NB4 (cell line): ENCODE measurements at regions not wholly inside any gene's neighbourhood (a gene's known extent, or its start where the extent isn't known, plus 50 kb on each side); places are given as distances from the start of the nearest gene placed in this dataset.

Source experiments
- CTCF ChIP-seq: IDR thresholded peaks from one replicate; pipeline ENCODE4 v1.5.1; 2012; ENCODE audit warnings: low read depth, low read length
- MAX ChIP-seq: IDR thresholded peaks from 2 replicates; pipeline ENCODE4 v1.6.1; 2011; ENCODE audit warnings: low read depth, low read length
- MYC ChIP-seq: IDR thresholded peaks from 2 replicates; pipeline ENCODE4 v1.6.1; 2011; ENCODE audit warnings: low read depth, low read length
- POLR2A ChIP-seq: IDR thresholded peaks from 2 replicates; pipeline ENCODE4 v1.6.1; 2011; ENCODE audit warnings: mild to moderate bottlenecking; ENCODE audit not compliant: insufficient read length; ENCODE audit errors: extremely low read depth

GRCh38 chr7:41808541-41808940 is 105.7 kb upstream of the INHBA start:
- no peak for TF ChIP-seq CTCF
- no peak for TF ChIP-seq POLR2A
- TF ChIP-seq MAX: no peak
- no peak for TF ChIP-seq MYC
